Endodermal cell (in vitro differentiated cells): ENCODE measurements at regions not wholly inside any gene's neighbourhood (a gene's known extent, or its start where the extent isn't known, plus 50 kb on each side); places are given as distances from the start of the nearest gene placed in this dataset.

Source experiments
- DNase-seq: peaks from one replicate; pipeline ENCODE4 v3.0.0-alpha.2; 2017
- H3K27ac ChIP-seq: 2 replicates; pipeline ENCODE4 v1.5.1; 2013; ENCODE audit warnings: mild to moderate bottlenecking, low read depth, low read length, moderate library complexity
- H3K27me3 ChIP-seq: 2 replicates; pipeline ENCODE4 v1.6.1; 2013; ENCODE audit warnings: mild to moderate bottlenecking, low read length, moderate library complexity; ENCODE audit not compliant: insufficient read depth, control insufficient read depth, poor library complexity, severe bottlenecking
- H3K36me3 ChIP-seq: 2 replicates; pipeline ENCODE4 v1.7.0; 2013; ENCODE audit warnings: mild to moderate bottlenecking, low read length, moderate library complexity; ENCODE audit not compliant: control insufficient read depth, insufficient read depth
- H3K4me1 ChIP-seq: one replicate; pipeline ENCODE4 v1.7.0; 2013; ENCODE audit warnings: low read length; ENCODE audit not compliant: control insufficient read depth, insufficient read depth
- H3K4me3 ChIP-seq: 2 replicates; pipeline ENCODE4 v1.5.1; 2013; ENCODE audit warnings: mild to moderate bottlenecking, low read length, moderate library complexity
- H3K9ac ChIP-seq: 2 replicates; pipeline ENCODE4 v1.6.1; 2013; ENCODE audit warnings: mild to moderate bottlenecking, low read length, moderate library complexity; ENCODE audit not compliant: poor library complexity, severe bottlenecking; ENCODE audit errors: extremely low read depth
- H3K9me3 ChIP-seq: 2 replicates; pipeline ENCODE4 v1.6.1; 2013; ENCODE audit warnings: mild to moderate bottlenecking, low read length, moderate library complexity; ENCODE audit not compliant: control insufficient read depth
- H3K27ac Mint-ChIP-seq: 2 replicates; pipeline ENCODE4 v1.8.0; 2020; ENCODE audit warnings: mixed read lengths
- H3K27me3 Mint-ChIP-seq: 2 replicates; pipeline ENCODE4 v1.8.0; 2021; ENCODE audit warnings: mild to moderate bottlenecking, mixed read lengths; ENCODE audit not compliant: insufficient read depth
- H3K36me3 Mint-ChIP-seq: 2 replicates; pipeline ENCODE4 v1.8.0; 2020; ENCODE audit warnings: low read depth, mixed read lengths
- H3K4me1 Mint-ChIP-seq: 2 replicates; pipeline ENCODE4 v1.8.0; 2020; ENCODE audit warnings: mixed read lengths
- H3K4me3 Mint-ChIP-seq: 2 replicates; pipeline ENCODE4 v1.8.0; 2020; ENCODE audit warnings: mild to moderate bottlenecking, moderate library complexity, mixed read lengths
- H3K9me3 Mint-ChIP-seq: 2 replicates; pipeline ENCODE4 v1.8.0; 2020; ENCODE audit warnings: mild to moderate bottlenecking, mixed read lengths
- WGBS, 2 experiments: methylation state at CpG; one replicate each; pipeline versions ENCODE4 v1.1.5 to v1.1.7; 2013; ENCODE audit warnings: missing lambda C conversion rate in 2 of 2, mixed read lengths in 1 of 2; ENCODE audit not compliant: insufficient coverage in 1 of 2, insufficient read length in 1 of 2; 5-methylcytosine and 5-hydroxymethylcytosine counted together
- TF ChIP-seq, protein P1 (sequence below): fragments of 200-600 bp; sonication (generic); conservative IDR thresholded peaks from 2 replicates; pipeline ENCODE4 v1.5.0; 2021; ENCODE audit warnings: antibody characterized with exemption, mild to moderate bottlenecking

- no peak overlapping the region for H3K4me3 ChIP-seq
- H3K27me3 Mint-ChIP-seq = no peaks in the 10 kb centered on the region
- DNase-seq = no peak
- H3K36me3 Mint-ChIP-seq = no peaks in the 10 kb centered on the region
- peaks cover 12% of the 10 kb centered on the region for H3K9me3 ChIP-seq
- no peak overlapping the region for H3K4me3 Mint-ChIP-seq
- no peaks in the 10 kb centered on the region for H3K4me1 ChIP-seq
- no peak overlapping the region for H3K9ac ChIP-seq
- H3K27ac ChIP-seq = no peak overlapping the region
- H3K36me3 ChIP-seq = no peaks in the 10 kb centered on the region
- no peak overlapping the region for H3K27ac Mint-ChIP-seq
- peaks cover 20% of the 10 kb centered on the region for H3K9me3 Mint-ChIP-seq
- no peaks in the 10 kb centered on the region for H3K4me1 Mint-ChIP-seq
- WGBS, 2 experiments = 100% methylated on average over 1 of the region's 1 CpG; no CpG with 5 or more reads in 1 of the 2 experiments
- H3K27me3 ChIP-seq = no peaks in the 10 kb centered on the region
- TF ChIP-seq, protein P1, sequence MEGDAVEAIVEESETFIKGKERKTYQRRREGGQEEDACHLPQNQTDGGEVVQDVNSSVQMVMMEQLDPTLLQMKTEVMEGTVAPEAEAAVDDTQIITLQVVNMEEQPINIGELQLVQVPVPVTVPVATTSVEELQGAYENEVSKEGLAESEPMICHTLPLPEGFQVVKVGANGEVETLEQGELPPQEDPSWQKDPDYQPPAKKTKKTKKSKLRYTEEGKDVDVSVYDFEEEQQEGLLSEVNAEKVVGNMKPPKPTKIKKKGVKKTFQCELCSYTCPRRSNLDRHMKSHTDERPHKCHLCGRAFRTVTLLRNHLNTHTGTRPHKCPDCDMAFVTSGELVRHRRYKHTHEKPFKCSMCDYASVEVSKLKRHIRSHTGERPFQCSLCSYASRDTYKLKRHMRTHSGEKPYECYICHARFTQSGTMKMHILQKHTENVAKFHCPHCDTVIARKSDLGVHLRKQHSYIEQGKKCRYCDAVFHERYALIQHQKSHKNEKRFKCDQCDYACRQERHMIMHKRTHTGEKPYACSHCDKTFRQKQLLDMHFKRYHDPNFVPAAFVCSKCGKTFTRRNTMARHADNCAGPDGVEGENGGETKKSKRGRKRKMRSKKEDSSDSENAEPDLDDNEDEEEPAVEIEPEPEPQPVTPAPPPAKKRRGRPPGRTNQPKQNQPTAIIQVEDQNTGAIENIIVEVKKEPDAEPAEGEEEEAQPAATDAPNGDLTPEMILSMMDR = no peak
Measured at GRCh38 chr13:55788548-55788947, 1352.2 kb upstream of the PRR20A start.

- WGBS, 2 experiments = 92% methylated on average over 3 of the region's 3 CpGs; no CpG with 5 or more reads in 1 of the 2 experiments
- H3K4me3 Mint-ChIP-seq = no peak overlapping the region
- H3K36me3 ChIP-seq = no peaks in the 10 kb centered on the region
- no peaks in the 10 kb centered on the region for H3K36me3 Mint-ChIP-seq
- H3K9me3 Mint-ChIP-seq = peaks cover 9% of the 10 kb centered on the region
- no peak overlapping the region for H3K27ac ChIP-seq
- no peak for DNase-seq
- H3K9ac ChIP-seq = no peak overlapping the region
- H3K4me3 ChIP-seq = no peak overlapping the region
- H3K27me3 Mint-ChIP-seq = no peaks in the 10 kb centered on the region
- H3K27ac Mint-ChIP-seq = no peak overlapping the region
- H3K9me3 ChIP-seq = peaks cover 8% of the 10 kb centered on the region
- TF ChIP-seq, protein P1 = no peak
- no peaks in the 10 kb centered on the region for H3K27me3 ChIP-seq
- no peaks in the 10 kb centered on the region for H3K4me1 ChIP-seq
- H3K4me1 Mint-ChIP-seq = peaks cover 3% of the 10 kb centered on the region
Measured at GRCh38 chr13:55792544-55793193, 1348.0 kb upstream of the PRR20A start.

DNA sequence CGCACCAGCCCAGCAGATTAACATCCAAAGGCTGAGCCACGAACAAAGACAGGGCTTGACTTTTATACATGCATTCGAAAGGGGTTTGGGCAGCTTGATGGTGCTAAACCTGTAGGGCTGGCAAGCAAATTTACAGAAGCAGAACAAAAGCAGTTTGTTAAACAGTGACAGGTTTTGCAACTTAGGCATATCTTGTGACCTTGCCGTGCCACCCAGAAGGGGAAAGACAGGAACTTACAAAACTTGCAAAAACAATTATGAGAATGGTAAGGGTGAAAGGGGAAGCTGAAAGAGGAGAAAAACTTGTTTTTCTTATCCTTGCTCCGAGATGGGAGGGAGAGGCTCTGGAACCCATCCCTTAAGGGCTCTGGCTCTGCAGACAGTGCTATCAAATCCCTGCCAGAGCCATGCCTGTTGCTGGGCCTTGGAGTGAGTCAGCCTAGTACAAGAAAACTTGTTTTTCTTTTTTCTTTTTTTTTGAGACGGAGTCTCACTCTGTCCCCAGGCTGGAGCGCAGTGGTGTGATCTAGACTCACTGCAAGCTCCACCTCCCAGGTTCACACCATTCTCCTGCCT is 1325.2 kb upstream of the PRR20A start:
- DNase-seq = no peak
- no peaks in the 10 kb centered on the region for H3K4me1 ChIP-seq
- WGBS, 2 experiments = 90 to 94% methylated on average over 5 to 7 of the region's 7 CpGs
- Mint-ChIP-seq H3K9me3 (peaks cover 16% of the 10 kb centered on the region), H3K4me1 (no peaks in the 10 kb centered on the region), H3K27ac (no peak overlapping the region), H3K27me3 (no peaks in the 10 kb centered on the region), H3K4me3 (no peak overlapping the region), H3K36me3 (no peaks in the 10 kb centered on the region)
- no peaks in the 10 kb centered on the region for H3K27me3 ChIP-seq
- H3K9ac ChIP-seq = no peak overlapping the region
- no peaks in the 10 kb centered on the region for H3K36me3 ChIP-seq
- H3K4me3 ChIP-seq = no peak overlapping the region
- TF ChIP-seq, protein P1 = no peak
- no peak overlapping the region for H3K27ac ChIP-seq
- H3K9me3 ChIP-seq = peaks cover 6% of the 10 kb centered on the region
